A673 (cell line): ENCODE measurements at regions not wholly inside any gene's neighbourhood (a gene's known extent, or its start where the extent isn't known, plus 50 kb on each side); places are given as distances from the start of the nearest gene placed in this dataset.
"Not testable (repeated sequence)": the region's sequence is repeated elsewhere in the genome, so short reads cannot be mapped to it uniquely, and the experiment has no call there.

ENCODE experiments used
- BruUV-seq: library from RNA; stranded (reverse); fragments of 400-500 nt; replicated peaks from 2 replicates; lab custom pipeline; 2021; lab: Mats Ljungman, UMichigan
- CTCF ChIA-PET: fragments of 300-600 bp; sonication (Branson Sonifier 250); formaldehyde crosslinking; loops from one replicate; lab custom pipeline; 2022; ENCODE audit warnings: antibody characterized with exemption; lab: Charles Lee
- POLR2A ChIA-PET: fragments of 300-600 bp; sonication (Branson Sonifier 250); formaldehyde crosslinking; loops from one replicate; lab custom pipeline; 2022; ENCODE audit warnings: antibody characterized with exemption; ENCODE audit not compliant: low non-redundant PET; lab: Charles Lee
- DNase-seq: peaks from one replicate; pipeline ENCODE4 v3.0.0-alpha.2; 2015; ENCODE audit warnings: low spot score
- H3K27ac ChIP-seq: fragments of 200-600 bp; sonication (generic); 2 replicates; pipeline ENCODE4 v1.5.1; 2016; ENCODE audit warnings: mixed run types, low read depth, mild to moderate bottlenecking, mixed read lengths, antibody characterized with exemption, low read length; ENCODE audit not compliant: poor library complexity, severe bottlenecking
- H3K27me3 ChIP-seq: fragments of 200-600 bp; sonication (generic); replicated peaks from 2 replicates; pipeline ENCODE4 v1.6.1; 2017; ENCODE audit warnings: mixed run types, low read depth, mild to moderate bottlenecking, mixed read lengths, antibody characterized with exemption, low read length; ENCODE audit not compliant: insufficient read depth, poor library complexity
- H3K36me3 ChIP-seq: fragments of 200-600 bp; sonication (generic); 2 replicates; pipeline ENCODE4 v1.6.1; 2016; ENCODE audit warnings: mixed run types, mild to moderate bottlenecking, mixed read lengths, antibody characterized with exemption, low read length; ENCODE audit not compliant: insufficient read depth, poor library complexity, severe bottlenecking
- H3K4me1 ChIP-seq: fragments of 200-600 bp; sonication (generic); 2 replicates; pipeline ENCODE4 v1.6.1; 2017; ENCODE audit warnings: mixed run types, mild to moderate bottlenecking, mixed read lengths, antibody characterized with exemption, low read length; ENCODE audit not compliant: insufficient read depth, poor library complexity, severe bottlenecking
- H3K4me3 ChIP-seq: fragments of 200-600 bp; sonication (generic); 2 replicates; pipeline ENCODE4 v1.5.1; 2016; ENCODE audit warnings: low read depth, mixed run types, mild to moderate bottlenecking, mixed read lengths, low read length; ENCODE audit not compliant: poor library complexity, severe bottlenecking
- H3K9me3 ChIP-seq: fragments of 200-600 bp; sonication (generic); 2 replicates; pipeline ENCODE4 v1.6.1; 2016; ENCODE audit warnings: mixed run types, low read depth, mild to moderate bottlenecking, mixed read lengths, antibody characterized with exemption, low read length; ENCODE audit not compliant: poor library complexity, severe bottlenecking
- EZH2 ChIP-seq: fragments of 200-600 bp; sonication (generic); IDR thresholded peaks from 2 replicates; pipeline ENCODE4 v1.6.1; 2017; ENCODE audit warnings: borderline replicate concordance, low read depth, mild to moderate bottlenecking, mixed read lengths, antibody characterized with exemption, low read length; ENCODE audit not compliant: poor library complexity, severe bottlenecking
- intact Hi-C: fragments of 100-400 bp; cut with micrococcal nuclease; formaldehyde crosslinking; loops from one replicate; pipeline ENCODE4 v1.10.0; 2022; ENCODE audit not compliant: unreplicated experiment
- TF ChIP-seq, protein P1 (sequence below): fragments of 300-800, 200-600 bp; sonication (generic); conservative IDR thresholded peaks from 2 replicates; pipeline ENCODE4 v1.5.1; 2017; ENCODE audit warnings: low read depth, mild to moderate bottlenecking, antibody characterized with exemption, low read length, moderate library complexity, mixed read lengths

DNA sequence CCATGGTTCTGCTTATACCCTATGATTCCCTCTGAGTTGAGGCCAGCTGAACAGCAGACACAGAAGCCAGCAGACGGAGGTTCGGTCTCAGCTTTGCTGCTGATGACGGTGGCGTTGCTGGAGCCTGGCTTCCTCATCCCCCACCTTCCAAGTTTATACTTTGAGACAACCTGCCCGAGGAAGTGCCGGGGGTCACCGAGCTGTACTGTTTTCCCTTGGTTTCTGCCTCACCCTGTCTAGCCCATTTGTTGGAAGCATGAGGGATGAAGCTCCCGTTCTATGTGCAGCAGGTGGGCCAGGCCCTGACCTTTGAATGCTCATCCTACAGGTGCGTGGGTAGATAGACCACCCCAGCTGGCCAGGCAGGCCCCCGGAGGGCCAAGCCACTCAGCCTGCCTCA, 117.3 kb downstream of the MYCN start:
- Histone ChIP-seq H3K27me3 (no peaks in the 10 kb centered on the region), H3K27ac (no peak overlapping the region), H3K9me3 (no peaks in the 10 kb centered on the region), H3K36me3 (no peaks in the 10 kb centered on the region), H3K4me3 (no peak overlapping the region), H3K4me1 (no peaks in the 10 kb centered on the region)
- intact Hi-C loops, result no loop called here
- TF ChIP-seq, protein P1, sequence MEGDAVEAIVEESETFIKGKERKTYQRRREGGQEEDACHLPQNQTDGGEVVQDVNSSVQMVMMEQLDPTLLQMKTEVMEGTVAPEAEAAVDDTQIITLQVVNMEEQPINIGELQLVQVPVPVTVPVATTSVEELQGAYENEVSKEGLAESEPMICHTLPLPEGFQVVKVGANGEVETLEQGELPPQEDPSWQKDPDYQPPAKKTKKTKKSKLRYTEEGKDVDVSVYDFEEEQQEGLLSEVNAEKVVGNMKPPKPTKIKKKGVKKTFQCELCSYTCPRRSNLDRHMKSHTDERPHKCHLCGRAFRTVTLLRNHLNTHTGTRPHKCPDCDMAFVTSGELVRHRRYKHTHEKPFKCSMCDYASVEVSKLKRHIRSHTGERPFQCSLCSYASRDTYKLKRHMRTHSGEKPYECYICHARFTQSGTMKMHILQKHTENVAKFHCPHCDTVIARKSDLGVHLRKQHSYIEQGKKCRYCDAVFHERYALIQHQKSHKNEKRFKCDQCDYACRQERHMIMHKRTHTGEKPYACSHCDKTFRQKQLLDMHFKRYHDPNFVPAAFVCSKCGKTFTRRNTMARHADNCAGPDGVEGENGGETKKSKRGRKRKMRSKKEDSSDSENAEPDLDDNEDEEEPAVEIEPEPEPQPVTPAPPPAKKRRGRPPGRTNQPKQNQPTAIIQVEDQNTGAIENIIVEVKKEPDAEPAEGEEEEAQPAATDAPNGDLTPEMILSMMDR, result no peak
- no peak for TF ChIP-seq EZH2
- BruUV-seq, result no TSS peak
- no peak for DNase-seq
- ChIA-PET POLR2A (no interaction called here), CTCF (no interaction called here)

DNA sequence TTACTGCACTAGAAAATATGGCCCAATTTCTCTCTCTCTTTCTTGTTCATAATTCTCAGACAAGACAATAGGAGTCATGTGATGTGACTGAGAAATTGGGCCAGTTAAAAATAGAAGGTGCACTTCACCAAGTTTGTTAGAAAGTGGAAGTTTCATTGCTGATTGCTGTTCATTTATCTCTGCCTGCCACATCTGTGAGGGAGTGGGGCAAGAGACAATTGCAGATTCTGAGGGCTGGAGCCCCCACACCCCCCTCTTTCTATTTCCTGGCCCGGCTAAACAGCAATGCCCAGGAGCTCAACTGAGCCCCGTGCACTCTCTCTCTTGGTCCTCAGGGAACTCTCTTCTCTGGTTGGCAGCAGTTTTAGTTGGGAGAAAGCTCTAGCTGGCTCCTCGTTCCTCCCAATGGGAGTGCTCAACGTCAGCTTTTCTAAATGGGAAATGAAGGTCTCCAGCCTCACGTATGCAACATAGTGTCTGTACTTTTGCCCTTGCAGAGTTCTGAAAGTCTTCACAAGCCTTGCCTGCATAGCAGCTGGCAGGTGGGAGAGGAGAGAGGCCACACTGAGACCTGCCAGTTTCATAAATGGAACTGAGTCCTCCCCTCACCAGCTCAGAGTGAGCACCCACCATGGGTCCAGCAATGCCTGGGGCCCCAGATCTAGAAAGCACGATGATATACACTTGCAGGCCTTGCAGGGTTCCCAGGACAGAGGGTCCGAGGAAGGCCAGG, 115.7 kb downstream of the MYCN start:
- H3K27me3 ChIP-seq, result no peaks in the 10 kb centered on the region
- ChIA-PET POLR2A (no interaction called here), CTCF (no interaction called here)
- H3K9me3 ChIP-seq, result no peaks in the 10 kb centered on the region
- no peaks in the 10 kb centered on the region for H3K36me3 ChIP-seq
- DNase-seq, result no peak
- no TSS peak for BruUV-seq
- TF ChIP-seq, protein P1, result no peak
- TF ChIP-seq EZH2, result no peak
- H3K4me1 ChIP-seq, result no peaks in the 10 kb centered on the region
- intact Hi-C loops, result no loop called here
- H3K4me3 ChIP-seq, result no peak overlapping the region
- H3K27ac ChIP-seq, result no peak overlapping the region

DNA sequence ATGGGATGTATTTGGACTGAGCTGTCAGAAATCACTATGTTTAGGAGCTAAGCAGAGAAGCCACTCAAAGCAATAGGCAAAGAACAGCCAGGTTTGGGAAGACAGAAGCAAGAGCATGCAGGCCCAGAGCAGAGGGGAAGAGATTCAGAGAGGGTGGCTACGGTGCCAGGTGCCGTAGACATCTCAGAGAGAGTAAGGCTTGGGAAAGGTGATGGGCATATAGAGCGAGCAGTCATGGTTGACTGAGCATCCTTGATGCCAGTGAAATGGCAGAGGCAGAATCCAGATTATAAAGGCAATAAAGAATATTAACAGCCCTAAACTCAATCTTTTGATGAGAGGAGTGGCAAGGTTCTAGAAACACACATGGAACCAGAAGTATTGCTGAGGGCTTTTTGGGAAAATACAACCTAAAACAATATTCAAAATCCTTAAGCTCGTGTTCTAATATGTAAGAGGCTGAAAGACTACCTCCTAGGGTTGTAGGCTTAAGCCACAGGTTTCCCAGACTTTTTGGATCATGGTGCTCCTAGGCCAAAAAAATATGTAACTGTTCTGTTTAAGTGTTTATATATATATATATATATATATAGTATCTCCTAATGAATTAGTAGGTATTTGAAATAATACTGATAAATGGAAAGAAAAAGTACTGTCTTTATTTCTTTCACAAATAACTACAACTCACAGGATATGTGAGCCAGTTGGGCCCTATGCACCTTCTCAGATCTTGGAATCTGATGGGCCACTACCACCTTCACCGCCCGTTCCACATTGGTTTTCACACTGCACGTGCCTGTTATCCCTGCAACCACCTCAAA, 113.3 kb downstream of the MYCN start:
- no peak overlapping the region for H3K27ac ChIP-seq
- TF ChIP-seq, protein P1, result no peak
- TF ChIP-seq EZH2, result no peak
- CTCF ChIA-PET, result no interaction called here
- no peak for DNase-seq
- H3K36me3 ChIP-seq, result no peaks in the 10 kb centered on the region
- BruUV-seq, result no TSS peak
- POLR2A ChIA-PET, result no interaction called here
- H3K27me3 ChIP-seq, result no peaks in the 10 kb centered on the region
- H3K4me3 ChIP-seq, result no peak overlapping the region
- intact Hi-C loops, result no loop called here
- no peaks in the 10 kb centered on the region for H3K4me1 ChIP-seq
- H3K9me3 ChIP-seq, result no peaks in the 10 kb centered on the region

DNA sequence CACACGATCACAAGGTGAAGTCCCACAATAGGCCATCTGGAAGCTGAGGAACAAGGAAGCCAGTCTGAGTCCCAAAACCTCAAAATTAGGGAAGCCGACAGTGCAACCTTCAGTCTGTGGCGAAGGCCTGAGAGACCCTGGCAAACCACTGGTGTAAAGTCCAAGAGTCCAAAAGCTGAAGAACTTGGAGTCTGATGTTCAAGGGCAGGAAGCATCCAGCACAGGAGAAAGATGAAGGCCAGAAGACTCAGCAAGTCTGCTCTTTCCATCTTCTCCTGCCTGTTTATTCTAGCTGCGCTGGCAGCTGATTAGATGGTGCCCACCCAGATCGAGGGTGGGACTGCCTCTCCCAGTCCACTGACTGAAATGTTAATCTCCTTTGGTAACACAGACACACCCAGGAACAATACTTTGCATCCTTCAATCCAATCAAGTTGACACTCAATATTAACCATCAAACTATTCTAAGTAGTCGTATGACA, 112.3 kb downstream of the MYCN start:
- POLR2A ChIA-PET, H3K27me3 ChIP-seq, H3K9me3 ChIP-seq, H3K27ac ChIP-seq, H3K4me1 ChIP-seq, intact Hi-C loops, H3K4me3 ChIP-seq, BruUV-seq, H3K36me3 ChIP-seq, DNase-seq, CTCF ChIA-PET: not testable (repeated sequence)
